ENCODE measurements at regions not wholly inside any gene's neighbourhood (a gene's known extent, or its start where the extent isn't known, plus 50 kb on each side); places are given as distances from the start of the nearest gene placed in this dataset.

GRCh38 chr3:176723758-176724393 is 473.4 kb downstream of the TBL1XR1 start:
- Histone ChIP-seq H3K27ac (ENCODE audit: low read depth, low read length) (no peak overlapping the region), H3K36me3 (ENCODE audit: control insufficient read depth, insufficient read depth, low read length) (no peaks in the 10 kb centered on the region), H3K4me3 (ENCODE audit: low read length) (no peak overlapping the region), H3K9ac (ENCODE audit: low read length) (no peak overlapping the region), H3K4me1 (ENCODE audit: control insufficient read depth, insufficient read depth, low read length) (no peaks in the 10 kb centered on the region), H3K27me3 (ENCODE audit: control insufficient read depth, insufficient read depth, low read length) (no peaks in the 10 kb centered on the region)

GRCh38 chr3:176714034-176714433 is 483.2 kb downstream of the TBL1XR1 start:
- no peak overlapping the region for H3K9ac ChIP-seq (ENCODE audit: low read length)
- no peaks in the 10 kb centered on the region for H3K27me3 ChIP-seq (ENCODE audit: control insufficient read depth, insufficient read depth, low read length)
- no peak overlapping the region for H3K4me3 ChIP-seq (ENCODE audit: low read length)
- H3K36me3 ChIP-seq (ENCODE audit: control insufficient read depth, insufficient read depth, low read length), result no peaks in the 10 kb centered on the region
- no peaks in the 10 kb centered on the region for H3K4me1 ChIP-seq (ENCODE audit: control insufficient read depth, insufficient read depth, low read length)
- no peak overlapping the region for H3K27ac ChIP-seq (ENCODE audit: low read depth, low read length)

GRCh38 chr3:176712191-176712590 is 485.1 kb downstream of the TBL1XR1 start:
- H3K4me3 ChIP-seq (ENCODE audit: low read length), result no peak overlapping the region
- H3K4me1 ChIP-seq (ENCODE audit: control insufficient read depth, insufficient read depth, low read length), result no peaks in the 10 kb centered on the region
- no peak overlapping the region for H3K27ac ChIP-seq (ENCODE audit: low read depth, low read length)
- H3K27me3 ChIP-seq (ENCODE audit: control insufficient read depth, insufficient read depth, low read length), result no peaks in the 10 kb centered on the region
- H3K9ac ChIP-seq (ENCODE audit: low read length), result no peak overlapping the region
- H3K36me3 ChIP-seq (ENCODE audit: control insufficient read depth, insufficient read depth, low read length), result no peaks in the 10 kb centered on the region

GRCh38 chr3:176699288-176699687 is 498.0 kb downstream of the TBL1XR1 start:
- Histone ChIP-seq H3K36me3 (ENCODE audit: control insufficient read depth, insufficient read depth, low read length) (no peaks in the 10 kb centered on the region), H3K4me1 (ENCODE audit: control insufficient read depth, insufficient read depth, low read length) (no peaks in the 10 kb centered on the region), H3K27ac (ENCODE audit: low read depth, low read length) (no peak overlapping the region)

GRCh38 chr3:176697284-176697889 is 499.9 kb downstream of the TBL1XR1 start:
- Histone ChIP-seq H3K4me1 (ENCODE audit: control insufficient read depth, insufficient read depth, low read length) (no peaks in the 10 kb centered on the region), H3K9ac (ENCODE audit: low read length) (no peak overlapping the region), H3K4me3 (ENCODE audit: low read length) (no peak overlapping the region), H3K27ac (ENCODE audit: low read depth, low read length) (no peak overlapping the region), H3K36me3 (ENCODE audit: control insufficient read depth, insufficient read depth, low read length) (no peaks in the 10 kb centered on the region), H3K27me3 (ENCODE audit: control insufficient read depth, insufficient read depth, low read length) (no peaks in the 10 kb centered on the region)

More at GRCh38 chr3:176699288-176699687, 498.0 kb downstream of the TBL1XR1 start:
- Histone ChIP-seq H3K4me3 (ENCODE audit: low read length) (no peak overlapping the region), H3K27me3 (ENCODE audit: control insufficient read depth, insufficient read depth, low read length) (no peaks in the 10 kb centered on the region), H3K9ac (ENCODE audit: low read length) (no peak overlapping the region)

- Histone ChIP-seq H3K4me1 (ENCODE audit: control insufficient read depth, insufficient read depth, low read length) (no peaks in the 10 kb centered on the region), H3K36me3 (ENCODE audit: control insufficient read depth, insufficient read depth, low read length) (no peaks in the 10 kb centered on the region), H3K27ac (ENCODE audit: low read depth, low read length) (no peak overlapping the region), H3K9ac (ENCODE audit: low read length) (no peak overlapping the region), H3K27me3 (ENCODE audit: control insufficient read depth, insufficient read depth, low read length) (no peaks in the 10 kb centered on the region), H3K4me3 (ENCODE audit: low read length) (no peak overlapping the region)
Measured at GRCh38 chr3:176696816-176697215, 500.5 kb downstream of the TBL1XR1 start.

GRCh38 chr3:176692966-176693785 is 504.1 kb downstream of the TBL1XR1 start:
- Histone ChIP-seq H3K27me3 (ENCODE audit: control insufficient read depth, insufficient read depth, low read length) (no peaks in the 10 kb centered on the region), H3K9ac (ENCODE audit: low read length) (no peak overlapping the region), H3K27ac (ENCODE audit: low read depth, low read length) (no peak overlapping the region), H3K4me1 (ENCODE audit: control insufficient read depth, insufficient read depth, low read length) (no peaks in the 10 kb centered on the region), H3K36me3 (ENCODE audit: control insufficient read depth, insufficient read depth, low read length) (no peaks in the 10 kb centered on the region), H3K4me3 (ENCODE audit: low read length) (no peak overlapping the region)

GRCh38 chr3:176692199-176692965 is 504.9 kb downstream of the TBL1XR1 start:
- H3K36me3 ChIP-seq (ENCODE audit: control insufficient read depth, insufficient read depth, low read length), result no peaks in the 10 kb centered on the region
- H3K27ac ChIP-seq (ENCODE audit: low read depth, low read length), result no peak overlapping the region
- H3K27me3 ChIP-seq (ENCODE audit: control insufficient read depth, insufficient read depth, low read length), result no peaks in the 10 kb centered on the region
- H3K4me3 ChIP-seq (ENCODE audit: low read length), result no peak overlapping the region
- H3K4me1 ChIP-seq (ENCODE audit: control insufficient read depth, insufficient read depth, low read length), result no peaks in the 10 kb centered on the region
- H3K9ac ChIP-seq (ENCODE audit: low read length), result no peak overlapping the region

- H3K27ac ChIP-seq (ENCODE audit: low read depth, low read length), result no peak overlapping the region
- no peaks in the 10 kb centered on the region for H3K36me3 ChIP-seq (ENCODE audit: control insufficient read depth, insufficient read depth, low read length)
- no peak overlapping the region for H3K4me3 ChIP-seq (ENCODE audit: low read length)
- H3K27me3 ChIP-seq (ENCODE audit: control insufficient read depth, insufficient read depth, low read length), result no peaks in the 10 kb centered on the region
- H3K4me1 ChIP-seq (ENCODE audit: control insufficient read depth, insufficient read depth, low read length), result no peaks in the 10 kb centered on the region
- H3K9ac ChIP-seq (ENCODE audit: low read length), result no peak overlapping the region
Measured at GRCh38 chr3:176690083-176690869, 507.0 kb downstream of the TBL1XR1 start.

- Histone ChIP-seq H3K4me3 (ENCODE audit: low read length) (no peak overlapping the region), H3K9ac (ENCODE audit: low read length) (no peak overlapping the region), H3K27me3 (ENCODE audit: control insufficient read depth, insufficient read depth, low read length) (no peaks in the 10 kb centered on the region), H3K36me3 (ENCODE audit: control insufficient read depth, insufficient read depth, low read length) (no peaks in the 10 kb centered on the region), H3K27ac (ENCODE audit: low read depth, low read length) (no peak overlapping the region), H3K4me1 (ENCODE audit: control insufficient read depth, insufficient read depth, low read length) (no peaks in the 10 kb centered on the region)
Measured at GRCh38 chr3:176687754-176688153, 509.5 kb downstream of the TBL1XR1 start.

GRCh38 chr3:176683382-176683781 is 513.9 kb downstream of the TBL1XR1 start:
- no peak overlapping the region for H3K27ac ChIP-seq (ENCODE audit: low read depth, low read length)
- H3K36me3 ChIP-seq (ENCODE audit: control insufficient read depth, insufficient read depth, low read length), result no peaks in the 10 kb centered on the region
- no peak overlapping the region for H3K4me3 ChIP-seq (ENCODE audit: low read length)
- no peak overlapping the region for H3K9ac ChIP-seq (ENCODE audit: low read length)
- no peaks in the 10 kb centered on the region for H3K4me1 ChIP-seq (ENCODE audit: control insufficient read depth, insufficient read depth, low read length)
- no peaks in the 10 kb centered on the region for H3K27me3 ChIP-seq (ENCODE audit: control insufficient read depth, insufficient read depth, low read length)

All from rectal smooth muscle tissue (tissue), 1 donor.